Breast epithelium (tissue), 3 donors: ENCODE measurements at regions not wholly inside any gene's neighbourhood (a gene's known extent, or its start where the extent isn't known, plus 50 kb on each side); places are given as distances from the start of the nearest gene placed in this dataset.

ENCODE experiments used
- POLR2A ChIP-seq: fragments of 450-650 bp; IDR thresholded peaks from one replicate; pipeline ENCODE4 v1.6.1; 2016; ENCODE audit warnings: antibody characterized with exemption, mild to moderate bottlenecking, moderate library complexity
- POLR2AphosphoS5 ChIP-seq, 3 donors: sonication (generic); formaldehyde crosslinking; IDR thresholded peaks; one replicate each; pipeline ENCODE4 v1.6.1; 2017; ENCODE audit warnings: antibody characterized with exemption in 3 of 3
- TF ChIP-seq, protein P1 (sequence below), 3 donors: fragments of 450-650 bp; IDR thresholded peaks; one replicate each; pipeline ENCODE4 v1.5.1; 2016 to 2017; ENCODE audit warnings: antibody characterized with exemption in 3 of 3, mild to moderate bottlenecking in 3 of 3, moderate library complexity in 3 of 3

DNA sequence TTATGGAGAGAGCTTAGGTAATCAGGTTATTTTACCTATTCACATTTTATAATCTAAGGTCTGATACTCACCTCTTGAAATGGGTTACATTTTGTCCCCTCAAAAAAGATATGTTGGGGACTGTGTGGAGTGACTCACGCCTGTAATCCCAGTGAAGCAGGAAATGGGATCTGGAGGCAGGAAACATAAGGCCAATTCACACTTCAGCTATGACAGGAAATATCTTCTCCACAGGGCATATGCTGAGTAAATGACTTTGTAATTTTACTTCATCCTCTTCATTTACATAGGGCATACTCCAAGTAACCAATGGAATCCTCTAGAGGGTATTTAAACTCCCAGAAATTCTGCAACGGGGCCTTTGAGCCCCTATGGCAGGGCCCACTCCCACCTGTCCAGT lies 54.8 kb upstream of the ZMAT1 start:
- TF ChIP-seq, protein P1, sequence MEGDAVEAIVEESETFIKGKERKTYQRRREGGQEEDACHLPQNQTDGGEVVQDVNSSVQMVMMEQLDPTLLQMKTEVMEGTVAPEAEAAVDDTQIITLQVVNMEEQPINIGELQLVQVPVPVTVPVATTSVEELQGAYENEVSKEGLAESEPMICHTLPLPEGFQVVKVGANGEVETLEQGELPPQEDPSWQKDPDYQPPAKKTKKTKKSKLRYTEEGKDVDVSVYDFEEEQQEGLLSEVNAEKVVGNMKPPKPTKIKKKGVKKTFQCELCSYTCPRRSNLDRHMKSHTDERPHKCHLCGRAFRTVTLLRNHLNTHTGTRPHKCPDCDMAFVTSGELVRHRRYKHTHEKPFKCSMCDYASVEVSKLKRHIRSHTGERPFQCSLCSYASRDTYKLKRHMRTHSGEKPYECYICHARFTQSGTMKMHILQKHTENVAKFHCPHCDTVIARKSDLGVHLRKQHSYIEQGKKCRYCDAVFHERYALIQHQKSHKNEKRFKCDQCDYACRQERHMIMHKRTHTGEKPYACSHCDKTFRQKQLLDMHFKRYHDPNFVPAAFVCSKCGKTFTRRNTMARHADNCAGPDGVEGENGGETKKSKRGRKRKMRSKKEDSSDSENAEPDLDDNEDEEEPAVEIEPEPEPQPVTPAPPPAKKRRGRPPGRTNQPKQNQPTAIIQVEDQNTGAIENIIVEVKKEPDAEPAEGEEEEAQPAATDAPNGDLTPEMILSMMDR (IDR thresholded peaks at IDR 0.05) = no peak
- TF ChIP-seq POLR2A = no peak
- TF ChIP-seq POLR2AphosphoS5 (IDR thresholded peaks at IDR 0.05) = no peak
